ENCODE measurements at regions not wholly inside any gene's neighbourhood (a gene's known extent, or its start where the extent isn't known, plus 50 kb on each side); places are given as distances from the start of the nearest gene placed in this dataset.

- Mint-ChIP-seq H3K4me1 (ENCODE audit: low read depth) (peaks cover 39% of the 10 kb centered on the region), H3K36me3 (ENCODE audit: low read depth) (peaks cover 44% of the 10 kb centered on the region), H3K27ac (peak overlapping the region; percentile 99), H3K27me3 (ENCODE audit: low read depth) (no peaks in the 10 kb centered on the region), H3K9me3 (no peaks in the 10 kb centered on the region), H3K4me3 (peak overlapping the region; percentile 97)
- DNase-seq (ENCODE audit: low spot score), result peak; percentile 81
Observed at GRCh38 chr13:50082426-50083281, 67.4 kb downstream of the KCNRG start.

GRCh38 chr13:50085063-50085462 is 69.8 kb downstream of the KCNRG start:
- Mint-ChIP-seq H3K36me3 (ENCODE audit: low read depth) (peaks cover 35% of the 10 kb centered on the region), H3K9me3 (no peaks in the 10 kb centered on the region), H3K27ac (no peak overlapping the region), H3K4me1 (ENCODE audit: low read depth) (peaks cover 26% of the 10 kb centered on the region), H3K27me3 (ENCODE audit: low read depth) (no peaks in the 10 kb centered on the region), H3K4me3 (peak overlapping the region; percentile 36)
- DNase-seq (ENCODE audit: low spot score), result no peak

- Mint-ChIP-seq H3K27ac (no peak overlapping the region), H3K27me3 (ENCODE audit: low read depth) (no peaks in the 10 kb centered on the region), H3K36me3 (ENCODE audit: low read depth) (peaks cover 17% of the 10 kb centered on the region), H3K9me3 (no peaks in the 10 kb centered on the region), H3K4me1 (ENCODE audit: low read depth) (peaks cover 10% of the 10 kb centered on the region), H3K4me3 (no peak overlapping the region)
- DNase-seq (ENCODE audit: low spot score), result no peak
Observed at GRCh38 chr13:50089633-50090032, 74.4 kb downstream of the KCNRG start.

GRCh38 chr13:50090211-50090610 is 75.0 kb downstream of the KCNRG start:
- DNase-seq (ENCODE audit: low spot score), result no peak
- H3K9me3 Mint-ChIP-seq, result no peaks in the 10 kb centered on the region
- peaks cover 5% of the 10 kb centered on the region for H3K4me1 Mint-ChIP-seq (ENCODE audit: low read depth)
- H3K36me3 Mint-ChIP-seq (ENCODE audit: low read depth), result peaks cover 13% of the 10 kb centered on the region
- H3K4me3 Mint-ChIP-seq, result no peak overlapping the region
- no peaks in the 10 kb centered on the region for H3K27me3 Mint-ChIP-seq (ENCODE audit: low read depth)
- no peak overlapping the region for H3K27ac Mint-ChIP-seq

GRCh38 chr13:50094615-50095293 is 79.5 kb downstream of the KCNRG start:
- no peak overlapping the region for H3K27ac Mint-ChIP-seq
- H3K27me3 Mint-ChIP-seq (ENCODE audit: low read depth), result no peaks in the 10 kb centered on the region
- no peak for DNase-seq (ENCODE audit: low spot score)
- H3K4me1 Mint-ChIP-seq (ENCODE audit: low read depth), result no peaks in the 10 kb centered on the region
- H3K9me3 Mint-ChIP-seq, result peaks cover 18% of the 10 kb centered on the region
- peaks cover 25% of the 10 kb centered on the region for H3K36me3 Mint-ChIP-seq (ENCODE audit: low read depth)
- H3K4me3 Mint-ChIP-seq, result no peak overlapping the region

GRCh38 chr13:50098693-50099092 is 83.4 kb downstream of the KCNRG start:
- no peak overlapping the region for H3K4me3 Mint-ChIP-seq
- H3K36me3 Mint-ChIP-seq (ENCODE audit: low read depth), result peaks cover 32% of the 10 kb centered on the region
- H3K9me3 Mint-ChIP-seq, result peaks cover 18% of the 10 kb centered on the region
- peaks cover 3% of the 10 kb centered on the region for H3K4me1 Mint-ChIP-seq (ENCODE audit: low read depth)
- DNase-seq (ENCODE audit: low spot score), result no peak
- H3K27me3 Mint-ChIP-seq (ENCODE audit: low read depth), result no peaks in the 10 kb centered on the region
- no peak overlapping the region for H3K27ac Mint-ChIP-seq

- Mint-ChIP-seq H3K27me3 (ENCODE audit: low read depth) (no peaks in the 10 kb centered on the region), H3K4me1 (ENCODE audit: low read depth) (peaks cover 6% of the 10 kb centered on the region), H3K36me3 (ENCODE audit: low read depth) (peaks cover 36% of the 10 kb centered on the region), H3K9me3 (peaks cover 18% of the 10 kb centered on the region), H3K4me3 (no peak overlapping the region), H3K27ac (no peak overlapping the region)
- DNase-seq (ENCODE audit: low spot score), result no peak
Observed at GRCh38 chr13:50099473-50099872, 84.2 kb downstream of the KCNRG start.

GRCh38 chr13:50101590-50101989 is 86.3 kb downstream of the KCNRG start:
- DNase-seq (ENCODE audit: low spot score), result no peak
- Mint-ChIP-seq H3K27ac (no peak overlapping the region), H3K36me3 (ENCODE audit: low read depth) (peaks cover 37% of the 10 kb centered on the region), H3K27me3 (ENCODE audit: low read depth) (no peaks in the 10 kb centered on the region), H3K4me1 (ENCODE audit: low read depth) (peaks cover 10% of the 10 kb centered on the region), H3K4me3 (no peak overlapping the region), H3K9me3 (peaks cover 16% of the 10 kb centered on the region)

GRCh38 chr13:50104493-50104892 is 89.2 kb downstream of the KCNRG start:
- Mint-ChIP-seq H3K27ac (no peak overlapping the region), H3K9me3 (no peaks in the 10 kb centered on the region), H3K27me3 (ENCODE audit: low read depth) (no peaks in the 10 kb centered on the region), H3K4me3 (no peak overlapping the region), H3K4me1 (ENCODE audit: low read depth) (peaks cover 18% of the 10 kb centered on the region), H3K36me3 (ENCODE audit: low read depth) (peaks cover 24% of the 10 kb centered on the region)
- DNase-seq (ENCODE audit: low spot score), result no peak

GRCh38 chr13:50106559-50106958 is 91.3 kb downstream of the KCNRG start:
- Mint-ChIP-seq H3K9me3 (no peaks in the 10 kb centered on the region), H3K27me3 (ENCODE audit: low read depth) (no peaks in the 10 kb centered on the region), H3K4me1 (ENCODE audit: low read depth) (peaks cover 18% of the 10 kb centered on the region), H3K27ac (peak overlapping the region; percentile 64), H3K4me3 (peak overlapping the region; percentile 32), H3K36me3 (ENCODE audit: low read depth) (peaks cover 25% of the 10 kb centered on the region)
- no peak for DNase-seq (ENCODE audit: low spot score)

- Mint-ChIP-seq H3K4me1 (ENCODE audit: low read depth) (peaks cover 18% of the 10 kb centered on the region), H3K9me3 (no peaks in the 10 kb centered on the region), H3K27me3 (ENCODE audit: low read depth) (no peaks in the 10 kb centered on the region), H3K4me3 (no peak overlapping the region), H3K36me3 (ENCODE audit: low read depth) (peaks cover 21% of the 10 kb centered on the region), H3K27ac (no peak overlapping the region)
- no peak for DNase-seq (ENCODE audit: low spot score)
Observed at GRCh38 chr13:50107205-50107604, 92.0 kb downstream of the KCNRG start.

- peaks cover 2% of the 10 kb centered on the region for H3K27me3 Mint-ChIP-seq (ENCODE audit: low read depth)
- peaks cover 3% of the 10 kb centered on the region for H3K36me3 Mint-ChIP-seq (ENCODE audit: low read depth)
- H3K9me3 Mint-ChIP-seq, result no peaks in the 10 kb centered on the region
- H3K4me3 Mint-ChIP-seq, result no peak overlapping the region
- peaks cover 5% of the 10 kb centered on the region for H3K4me1 Mint-ChIP-seq (ENCODE audit: low read depth)
- no peak overlapping the region for H3K27ac Mint-ChIP-seq
- DNase-seq (ENCODE audit: low spot score), result no peak
Observed at GRCh38 chr13:50114961-50115360, 99.7 kb downstream of the KCNRG start.

- no peak overlapping the region for H3K27ac Mint-ChIP-seq
- H3K4me3 Mint-ChIP-seq, result no peak overlapping the region
- peaks cover 2% of the 10 kb centered on the region for H3K27me3 Mint-ChIP-seq (ENCODE audit: low read depth)
- no peaks in the 10 kb centered on the region for H3K9me3 Mint-ChIP-seq
- no peak for DNase-seq (ENCODE audit: low spot score)
- peaks cover 4% of the 10 kb centered on the region for H3K36me3 Mint-ChIP-seq (ENCODE audit: low read depth)
- peaks cover 5% of the 10 kb centered on the region for H3K4me1 Mint-ChIP-seq (ENCODE audit: low read depth)
Observed at GRCh38 chr13:50115695-50116094, 100.5 kb downstream of the KCNRG start.

- Mint-ChIP-seq H3K4me3 (no peak overlapping the region), H3K27ac (no peak overlapping the region), H3K9me3 (no peaks in the 10 kb centered on the region), H3K36me3 (ENCODE audit: low read depth) (peaks cover 7% of the 10 kb centered on the region), H3K4me1 (ENCODE audit: low read depth) (peaks cover 5% of the 10 kb centered on the region), H3K27me3 (ENCODE audit: low read depth) (peaks cover 5% of the 10 kb centered on the region)
- no peak for DNase-seq (ENCODE audit: low spot score)
Observed at GRCh38 chr13:50116430-50116973, 101.3 kb downstream of the KCNRG start.

Measured in T-helper 2 cell treated with Interferon-gamma antibody and Interleukin-4, amounts not matched to agents 5 μg/mL and 100 μg/mL, for 36 hours (primary cell).